NCI-H774 (cell line): ENCODE measurements at regions not wholly inside any gene's neighbourhood (a gene's known extent, or its start where the extent isn't known, plus 50 kb on each side); places are given as distances from the start of the nearest gene placed in this dataset.

Experiments used
- DNase-seq: peaks from one replicate; lab custom pipeline; 2025; lab: John Stamatoyannopoulos, UW

DNA sequence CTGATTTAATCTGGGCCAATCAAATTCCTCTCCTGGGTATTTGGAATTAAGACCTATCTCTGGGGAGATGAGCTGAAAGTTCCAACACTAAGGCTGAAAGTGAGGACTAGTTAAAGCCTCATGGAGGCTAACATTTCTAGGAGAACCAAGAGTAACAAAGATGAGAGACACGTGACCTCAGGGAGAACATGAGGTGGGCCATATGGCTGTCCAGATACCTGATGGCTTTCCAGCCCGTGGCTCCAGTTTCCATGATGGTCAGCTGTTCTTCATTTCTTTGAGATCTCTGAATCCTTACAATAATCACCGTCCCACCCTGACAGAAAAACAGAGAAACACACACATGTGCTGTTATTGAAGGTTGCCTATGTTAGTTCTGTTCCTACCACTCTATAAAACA is 66.1 kb downstream of the LEPR start:
- no peak for DNase-seq

DNA sequence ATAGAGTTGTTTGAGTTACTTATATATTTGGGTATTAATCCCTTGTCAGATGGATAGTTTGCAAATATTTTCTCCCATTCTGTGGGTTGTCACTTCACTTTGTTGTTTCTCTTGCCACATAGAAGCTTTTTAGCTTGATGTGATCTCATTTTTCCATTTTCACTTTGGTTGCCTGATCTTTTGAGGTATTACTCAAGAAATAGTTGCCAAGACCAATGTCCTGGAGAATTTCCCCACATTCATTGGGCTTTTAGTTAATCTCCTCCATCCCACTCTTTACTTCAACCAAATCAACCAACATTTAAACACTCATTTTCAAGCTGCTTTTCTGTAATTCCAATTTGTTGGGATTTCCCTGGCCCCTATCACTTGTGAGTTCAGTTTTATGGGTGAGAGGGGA is 69.0 kb downstream of the LEPR start:
- no peak for DNase-seq

DNA sequence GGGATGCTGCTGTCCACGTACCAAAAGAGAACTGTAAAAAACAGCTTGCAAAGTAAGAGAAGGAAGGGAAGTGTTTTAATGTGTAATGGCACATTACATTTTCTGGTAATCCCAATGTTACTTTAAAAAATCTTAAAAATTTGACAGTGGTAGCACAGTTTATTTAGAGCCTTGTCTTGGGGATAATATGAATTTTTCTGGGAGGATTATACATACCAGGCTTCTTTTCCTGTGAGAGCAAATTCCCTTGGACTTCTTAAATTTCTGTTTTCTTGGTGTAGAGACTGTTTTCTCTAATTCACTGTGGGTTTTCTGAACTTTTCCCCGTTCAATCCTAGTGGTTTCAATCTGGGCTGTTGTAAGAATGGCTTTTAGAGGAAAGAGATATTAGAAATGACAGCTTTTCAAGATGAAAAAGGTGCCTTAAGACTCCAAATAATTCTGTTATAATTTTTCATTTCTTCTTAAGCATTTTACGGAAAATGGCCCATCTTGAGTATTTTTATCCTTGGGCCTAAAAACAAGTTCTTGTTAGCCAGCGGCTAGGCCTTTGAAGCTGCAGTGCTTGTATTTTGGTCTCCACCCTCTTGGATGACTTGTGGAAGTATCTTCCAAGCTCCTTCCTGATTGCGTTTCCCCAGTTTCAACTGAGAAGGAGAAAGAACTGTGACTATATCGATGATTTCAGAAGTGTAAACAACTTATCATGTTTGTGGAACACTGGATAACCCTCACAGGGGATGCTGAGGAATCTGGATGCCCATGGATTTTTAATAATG is 70.0 kb downstream of the LEPR start:
- DNase-seq, result no peak

DNA sequence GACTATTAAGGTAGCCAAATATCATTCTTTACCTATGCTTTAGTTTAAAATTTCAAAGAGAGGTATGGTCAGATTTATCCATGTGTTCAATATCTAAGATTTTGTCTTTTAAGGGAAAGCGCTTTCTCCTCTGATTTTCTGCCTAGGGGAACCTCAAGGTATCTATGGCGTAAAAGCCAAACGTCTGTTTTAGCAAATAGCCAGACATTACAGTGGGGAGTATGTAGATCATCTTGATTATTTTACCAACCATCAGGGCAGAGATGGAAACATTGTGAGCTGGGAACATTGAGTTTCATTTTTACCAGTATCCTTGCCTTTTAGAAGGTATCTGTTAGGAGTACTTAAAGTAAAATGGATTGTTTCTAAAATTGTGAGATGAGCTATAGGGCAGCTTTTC is 71.0 kb downstream of the LEPR start:
- no peak for DNase-seq

- no peak for DNase-seq
Measured at GRCh38 chr1:65493802-65494201, 73.3 kb downstream of the LEPR start.

GRCh38 chr1:65494671-65495070 is 74.2 kb downstream of the LEPR start:
- no peak for DNase-seq

DNA sequence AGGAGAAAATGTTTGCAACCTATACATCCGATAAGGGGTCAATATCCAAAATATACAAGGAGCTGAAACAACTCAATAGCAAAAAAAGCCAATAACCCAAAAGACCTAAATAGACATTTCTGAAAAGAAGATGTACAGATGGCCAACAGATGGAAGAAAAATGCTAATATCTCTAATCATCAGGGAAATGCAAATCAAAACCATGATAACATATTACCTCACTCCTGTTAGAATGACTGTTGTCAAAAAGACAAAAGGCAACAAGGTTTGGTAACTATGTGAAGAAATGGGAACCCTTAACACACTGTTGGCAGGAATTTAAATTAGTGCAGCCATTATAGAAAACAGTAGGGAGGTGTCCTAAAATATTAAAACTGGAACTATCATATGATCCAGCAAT is 74.7 kb downstream of the LEPR start:
- DNase-seq, result no peak

DNA sequence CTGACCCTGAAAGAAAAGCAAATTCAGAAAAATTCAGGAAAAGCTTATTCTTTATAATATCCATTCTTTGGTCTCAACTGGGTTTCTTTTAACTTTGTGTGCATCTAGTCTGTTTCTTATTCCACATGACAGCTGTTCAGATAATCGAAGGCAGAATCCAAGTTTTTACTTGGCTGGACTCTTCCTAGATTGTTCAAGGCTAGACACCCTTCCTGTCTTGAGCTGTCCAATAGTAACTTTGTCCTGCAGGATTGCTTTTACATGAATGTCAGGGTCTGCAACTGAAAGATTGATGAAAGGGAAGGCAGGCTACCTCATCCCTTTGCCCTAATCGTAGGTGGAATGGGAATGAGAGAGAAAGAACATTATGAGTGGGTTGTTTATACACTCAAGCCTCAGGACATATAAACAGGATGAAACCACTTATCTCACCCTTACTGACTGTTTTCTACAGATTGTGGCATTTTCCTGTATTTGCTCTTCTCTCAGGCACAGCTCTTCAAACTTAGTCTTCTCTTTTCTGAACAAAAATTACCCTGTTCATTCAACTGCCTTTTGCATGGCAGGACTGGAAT is 76.9 kb downstream of the LEPR start:
- no peak for DNase-seq

- DNase-seq, result no peak
Measured at GRCh38 chr1:65503427-65503826, 83.0 kb downstream of the LEPR start.

DNA sequence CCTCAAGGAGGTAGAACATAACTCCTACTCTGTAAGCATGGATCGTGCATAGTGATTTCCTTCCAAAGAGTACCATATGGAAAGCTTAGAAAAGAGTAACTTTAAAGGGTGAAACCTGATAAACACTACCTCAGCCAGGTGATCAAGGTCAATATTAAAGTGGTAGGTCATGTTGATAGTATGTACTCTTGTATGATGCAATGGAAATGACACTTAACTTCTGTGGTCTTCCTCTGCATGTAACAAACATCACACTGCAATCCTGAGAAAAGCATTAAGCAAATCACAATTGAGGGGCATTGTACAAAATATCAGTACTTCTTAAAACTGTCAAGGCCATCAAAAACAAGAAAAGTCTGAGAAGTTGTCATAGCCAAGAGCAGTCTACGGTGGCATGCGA is 83.8 kb downstream of the LEPR start:
- no peak for DNase-seq

DNA sequence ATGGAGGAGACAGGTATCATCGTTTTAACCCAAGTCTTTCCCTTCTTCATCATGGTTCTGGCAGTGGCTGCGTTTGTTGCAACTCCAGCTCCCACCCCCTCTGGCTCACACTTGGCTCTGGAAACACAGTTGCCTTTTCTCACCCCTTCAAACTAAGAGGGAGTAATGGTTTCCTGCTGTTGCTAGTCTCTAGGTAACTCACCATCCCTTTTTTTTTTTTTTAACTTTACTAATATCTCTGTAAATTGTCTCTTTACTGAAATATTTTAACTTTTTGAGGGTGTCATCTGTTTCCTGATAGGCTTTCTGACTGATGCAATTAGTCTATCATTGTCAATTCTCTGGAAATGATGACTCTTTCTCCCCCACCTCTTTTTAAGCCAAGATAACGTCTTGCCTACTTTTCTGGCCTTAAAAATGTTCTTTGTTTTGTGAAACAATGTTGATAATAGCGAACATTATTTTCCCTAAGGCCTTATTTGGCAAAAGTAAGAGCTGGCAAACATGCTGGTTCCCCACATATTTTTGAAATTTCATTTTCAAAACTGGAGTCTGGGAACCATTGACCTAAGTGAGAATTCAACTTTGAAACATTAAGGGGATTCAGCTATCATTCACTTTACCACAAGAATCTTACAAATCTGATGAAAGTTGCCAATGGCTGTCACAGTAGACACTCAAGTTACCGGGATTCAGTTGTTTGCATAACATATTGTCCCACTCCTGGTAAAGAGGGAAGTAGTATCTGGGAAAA is 85.3 kb downstream of the LEPR start:
- DNase-seq, result no peak

GRCh38 chr1:65508051-65508450 is 87.6 kb downstream of the LEPR start:
- DNase-seq, result no peak

DNA sequence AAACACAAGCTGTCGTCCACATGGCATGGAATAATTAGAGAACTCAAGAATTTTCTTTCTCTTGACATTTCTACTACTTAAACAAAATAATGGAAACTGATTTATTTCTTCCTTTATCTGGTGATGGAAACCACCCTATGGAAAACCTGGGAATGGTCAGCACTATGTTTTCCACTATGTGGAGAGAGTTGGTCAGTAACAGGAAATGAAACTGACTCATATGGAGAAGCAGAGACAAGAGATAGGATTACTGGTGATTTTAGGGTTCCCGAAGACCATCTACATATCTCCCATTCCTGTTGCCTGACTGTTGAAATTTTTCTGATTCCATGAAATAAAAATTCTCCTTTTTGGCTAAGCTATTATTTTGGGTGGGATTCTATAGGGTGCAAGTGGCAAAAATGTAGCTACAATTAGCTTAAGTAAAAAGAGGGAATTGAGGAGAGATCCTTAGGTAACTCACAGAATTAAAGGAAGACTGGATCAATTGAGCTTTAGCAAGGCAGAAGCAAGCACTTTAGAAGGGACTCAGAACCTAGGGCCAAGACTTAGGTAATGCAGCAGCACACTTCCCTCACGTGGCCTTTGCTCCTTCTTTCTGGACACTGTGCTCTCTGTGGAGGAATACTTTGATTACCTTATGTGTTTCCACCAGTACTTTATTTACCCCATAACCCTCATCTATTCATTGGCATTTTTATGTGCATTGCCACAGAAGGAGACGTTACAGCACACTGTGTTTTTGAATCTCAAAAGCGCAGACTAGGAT is 89.6 kb downstream of the LEPR start:
- no peak for DNase-seq

- DNase-seq, result no peak
Measured at GRCh38 chr1:65510961-65511360, 90.5 kb downstream of the LEPR start.

DNA sequence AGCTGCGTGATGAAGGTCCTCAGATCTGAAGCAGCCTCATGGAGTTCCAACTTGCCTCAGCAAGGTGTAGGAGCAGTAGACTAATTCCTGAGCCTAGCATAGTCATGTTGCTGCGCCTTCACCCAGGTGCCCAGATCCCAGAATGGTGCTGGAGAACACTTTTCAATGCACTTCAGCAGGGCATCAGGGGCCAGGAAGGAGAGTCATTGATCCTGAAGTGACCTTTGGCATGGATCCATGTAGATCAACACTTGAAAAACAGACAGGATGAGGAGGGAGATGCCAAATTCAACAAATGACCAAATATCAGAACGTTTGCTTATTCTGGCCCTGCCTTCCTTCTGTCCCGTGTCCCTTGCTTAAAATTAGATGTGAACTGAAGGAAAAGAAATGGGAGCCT is 91.9 kb downstream of the LEPR start:
- no peak for DNase-seq

GRCh38 chr1:65512967-65513780 is 92.7 kb downstream of the LEPR start:
- DNase-seq, result no peak

GRCh38 chr1:65514041-65514440 is 93.6 kb downstream of the LEPR start:
- DNase-seq, result no peak

DNA sequence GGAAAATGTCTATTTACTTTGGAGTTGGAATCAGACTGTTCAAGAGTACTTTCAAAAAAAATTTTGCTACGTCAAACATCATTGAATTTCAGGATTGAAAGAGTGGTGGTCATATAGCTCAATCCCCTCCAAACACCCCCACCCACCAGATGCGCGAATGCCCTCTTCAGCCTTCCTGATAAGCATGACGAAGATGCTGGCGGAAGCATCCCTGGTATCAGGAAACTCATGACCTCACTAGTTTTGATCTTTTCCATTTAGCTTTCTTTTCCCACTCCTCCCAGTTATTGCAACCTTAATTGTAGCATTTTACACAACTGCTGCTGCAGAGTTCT is 104.4 kb downstream of the LEPR start:
- no peak for DNase-seq

DNA sequence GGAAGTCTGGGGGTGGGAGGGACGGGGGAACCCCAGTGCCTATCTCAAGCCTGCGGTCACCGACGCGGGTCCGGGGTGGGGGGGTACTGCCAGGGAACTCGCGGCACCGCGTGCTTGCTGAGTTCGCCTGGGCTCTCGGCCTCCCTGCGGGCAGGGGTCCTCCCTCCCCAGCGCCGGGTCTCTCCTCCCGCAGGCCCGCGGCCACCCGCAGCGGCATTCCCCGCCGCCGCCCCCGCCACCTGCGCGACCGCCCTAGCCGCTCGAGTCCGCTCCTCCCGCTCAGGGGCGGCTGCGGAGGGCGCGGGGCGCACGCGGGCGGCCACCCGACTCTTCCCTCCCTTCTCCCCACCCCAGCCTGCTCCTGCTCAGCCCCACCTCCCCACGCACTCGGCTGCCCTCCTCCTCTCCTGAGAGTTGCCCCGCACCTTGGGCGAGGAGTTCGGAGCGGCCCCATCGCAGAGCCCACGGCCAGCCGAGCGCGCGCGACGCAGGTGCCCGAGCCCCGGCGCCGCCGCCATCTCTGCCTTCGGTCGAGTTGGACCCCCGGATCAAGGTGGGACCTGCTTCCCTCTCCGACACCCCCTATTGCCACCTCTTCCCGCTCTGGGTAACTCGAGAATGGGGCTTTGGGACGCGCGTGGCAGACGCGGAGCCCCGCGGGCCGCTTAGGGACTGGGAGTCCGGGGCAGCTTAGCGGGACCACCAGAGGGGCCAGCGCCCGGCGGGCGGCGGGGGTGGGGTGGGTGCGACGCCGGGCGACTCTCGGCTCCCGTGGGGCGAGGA is 105.0 kb downstream of the LEPR start:
- no peak for DNase-seq

GRCh38 chr1:65526049-65526556 is 105.6 kb downstream of the LEPR start:
- no peak for DNase-seq

- no peak for DNase-seq
Measured at GRCh38 chr1:65527190-65527589, 106.7 kb downstream of the LEPR start.
